ENCODE measurements at regions not wholly inside any gene's neighbourhood (a gene's known extent, or its start where the extent isn't known, plus 50 kb on each side); places are given as distances from the start of the nearest gene placed in this dataset.

DNA sequence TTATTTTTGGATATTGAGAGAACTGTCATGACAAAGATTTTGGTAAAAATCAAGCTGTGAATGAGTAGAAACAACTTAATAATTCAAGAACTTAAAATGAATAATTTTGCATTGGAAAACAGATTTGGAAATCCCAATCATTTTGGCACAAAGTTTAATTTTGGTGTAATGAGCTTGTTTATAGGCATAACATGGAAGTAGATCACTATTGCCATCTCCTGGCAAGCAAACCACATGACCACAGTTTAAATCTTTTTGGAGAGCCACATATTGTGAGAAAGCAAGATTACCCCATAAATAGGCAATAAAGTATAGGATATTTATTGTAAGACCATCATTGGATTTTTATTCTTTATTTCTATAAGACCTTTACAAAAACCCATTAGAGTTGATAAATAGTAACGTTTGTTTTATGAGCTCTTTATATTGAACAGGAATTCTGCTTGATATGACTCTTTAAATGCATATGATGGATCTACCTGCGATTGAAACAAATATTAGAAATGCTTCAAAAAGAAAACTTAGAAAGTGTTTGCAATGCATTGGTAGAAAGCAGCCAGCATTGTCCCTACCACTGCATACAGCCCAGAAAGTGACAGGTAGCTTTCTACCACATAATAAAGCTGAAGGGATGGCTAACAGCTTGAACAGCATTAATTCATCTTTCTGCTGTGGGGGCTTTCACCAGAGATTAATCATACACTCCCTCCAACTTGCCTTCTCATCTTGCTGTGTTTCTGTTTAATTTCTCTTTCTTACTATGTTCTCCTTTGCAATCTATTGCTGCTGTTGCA, 766.8 kb downstream of the TBL1XR1 start:
- Histone ChIP-seq H3K4me3 (replicated peaks; ENCODE audit: insufficient read depth, low read length) (no peak overlapping the region), H3K27me3 (ENCODE audit: insufficient read depth, poor library complexity, severe bottlenecking) (no peaks in the 10 kb centered on the region), H3K27ac (replicated peaks) (no peak overlapping the region)
- peak in 1 of 2 experiments; percentile 8 for DNase-seq (ENCODE audit: low read depth in 1 of 2, low spot score in 1 of 2)
- TF ChIP-seq, protein P1, sequence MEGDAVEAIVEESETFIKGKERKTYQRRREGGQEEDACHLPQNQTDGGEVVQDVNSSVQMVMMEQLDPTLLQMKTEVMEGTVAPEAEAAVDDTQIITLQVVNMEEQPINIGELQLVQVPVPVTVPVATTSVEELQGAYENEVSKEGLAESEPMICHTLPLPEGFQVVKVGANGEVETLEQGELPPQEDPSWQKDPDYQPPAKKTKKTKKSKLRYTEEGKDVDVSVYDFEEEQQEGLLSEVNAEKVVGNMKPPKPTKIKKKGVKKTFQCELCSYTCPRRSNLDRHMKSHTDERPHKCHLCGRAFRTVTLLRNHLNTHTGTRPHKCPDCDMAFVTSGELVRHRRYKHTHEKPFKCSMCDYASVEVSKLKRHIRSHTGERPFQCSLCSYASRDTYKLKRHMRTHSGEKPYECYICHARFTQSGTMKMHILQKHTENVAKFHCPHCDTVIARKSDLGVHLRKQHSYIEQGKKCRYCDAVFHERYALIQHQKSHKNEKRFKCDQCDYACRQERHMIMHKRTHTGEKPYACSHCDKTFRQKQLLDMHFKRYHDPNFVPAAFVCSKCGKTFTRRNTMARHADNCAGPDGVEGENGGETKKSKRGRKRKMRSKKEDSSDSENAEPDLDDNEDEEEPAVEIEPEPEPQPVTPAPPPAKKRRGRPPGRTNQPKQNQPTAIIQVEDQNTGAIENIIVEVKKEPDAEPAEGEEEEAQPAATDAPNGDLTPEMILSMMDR (IDR thresholded peaks at IDR 0.05; ENCODE audit: insufficient read depth, low read length): peak; percentile 28
- TF ChIP-seq POLR2AphosphoS5 (IDR thresholded peaks at IDR 0.05; ENCODE audit: low read depth): no peak

- no peak for DNase-seq (ENCODE audit: low read depth in 1 of 2, low spot score in 1 of 2)
- H3K4me3 ChIP-seq (replicated peaks; ENCODE audit: insufficient read depth, low read length): no peak overlapping the region
- H3K27ac ChIP-seq (replicated peaks): no peak overlapping the region
- no peak for TF ChIP-seq POLR2AphosphoS5 (IDR thresholded peaks at IDR 0.05; ENCODE audit: low read depth)
- no peak for TF ChIP-seq REST (IDR thresholded peaks at IDR 0.05; ENCODE audit: insufficient replicate concordance, low read depth)
- no peak for TF ChIP-seq GABPA (IDR thresholded peaks at IDR 0.05; ENCODE audit: low read depth)
- TF ChIP-seq, protein P1 (IDR thresholded peaks at IDR 0.05; ENCODE audit: insufficient read depth, low read length): no peak
- TF ChIP-seq SPI1 (IDR thresholded peaks at IDR 0.05; ENCODE audit: borderline replicate concordance, low read depth): no peak
- no peaks in the 10 kb centered on the region for H3K27me3 ChIP-seq (ENCODE audit: insufficient read depth, poor library complexity, severe bottlenecking)
Measured at GRCh38 chr3:176428552-176428951, 768.7 kb downstream of the TBL1XR1 start.

DNA sequence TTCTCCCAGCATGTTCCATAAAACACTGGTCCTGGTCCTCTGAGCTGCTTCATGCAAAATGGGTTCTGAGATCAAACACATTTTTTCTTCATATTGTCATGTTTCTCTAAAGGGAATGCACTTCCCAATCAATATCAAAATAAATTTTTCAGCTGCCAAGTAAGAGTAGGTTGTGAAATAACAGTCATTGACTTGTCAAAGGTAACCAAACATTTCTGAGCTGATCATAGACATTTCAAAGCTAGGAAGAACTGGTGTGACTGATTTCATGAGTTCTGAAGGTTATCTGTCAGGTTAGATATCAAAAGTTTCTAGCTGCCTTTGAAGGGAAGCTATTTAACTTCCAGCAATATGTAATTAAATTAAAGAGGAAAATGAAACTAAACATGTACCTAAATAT, 770.9 kb downstream of the TBL1XR1 start:
- no peak for DNase-seq (ENCODE audit: low read depth in 1 of 2, low spot score in 1 of 2)
- no peaks in the 10 kb centered on the region for H3K27me3 ChIP-seq (ENCODE audit: insufficient read depth, poor library complexity, severe bottlenecking)
- TF ChIP-seq REST (IDR thresholded peaks at IDR 0.05; ENCODE audit: insufficient replicate concordance, low read depth): no peak
- no peak for TF ChIP-seq POLR2AphosphoS5 (IDR thresholded peaks at IDR 0.05; ENCODE audit: low read depth)
- TF ChIP-seq, protein P1 (IDR thresholded peaks at IDR 0.05; ENCODE audit: insufficient read depth, low read length): no peak
- TF ChIP-seq GABPA (IDR thresholded peaks at IDR 0.05; ENCODE audit: low read depth): no peak
- no peak for TF ChIP-seq SPI1 (IDR thresholded peaks at IDR 0.05; ENCODE audit: borderline replicate concordance, low read depth)
- H3K4me3 ChIP-seq (replicated peaks; ENCODE audit: insufficient read depth, low read length): no peak overlapping the region
- no peak overlapping the region for H3K27ac ChIP-seq (replicated peaks)

DNA sequence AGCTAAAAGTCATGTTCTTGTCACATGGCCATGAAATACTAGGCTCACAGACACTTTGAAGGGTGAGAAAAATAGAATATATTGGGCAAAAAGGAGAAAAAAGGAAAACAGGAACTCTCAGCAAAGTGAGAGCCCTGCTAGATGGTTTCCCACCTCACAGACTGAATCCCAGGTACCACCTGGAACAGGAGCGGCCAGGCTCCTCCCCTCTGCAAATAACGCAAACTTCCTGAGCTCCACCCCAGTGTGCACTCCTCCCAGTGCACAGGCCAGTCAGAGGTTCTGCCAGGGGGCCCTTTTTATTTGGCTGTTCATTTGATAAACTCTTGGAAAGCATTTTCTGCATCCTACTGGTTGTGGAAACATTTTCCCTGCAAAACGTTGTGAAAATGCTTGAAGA, 780.4 kb downstream of the TBL1XR1 start:
- Histone ChIP-seq H3K27me3 (ENCODE audit: insufficient read depth, poor library complexity, severe bottlenecking) (no peaks in the 10 kb centered on the region), H3K27ac (replicated peaks) (no peak overlapping the region), H3K4me3 (replicated peaks; ENCODE audit: insufficient read depth, low read length) (no peak overlapping the region)
- DNase-seq (ENCODE audit: low read depth in 1 of 2, low spot score in 1 of 2): no peak
- TF ChIP-seq, protein P1 (IDR thresholded peaks at IDR 0.05; ENCODE audit: insufficient read depth, low read length): no peak
- TF ChIP-seq GABPA (IDR thresholded peaks at IDR 0.05; ENCODE audit: low read depth) (no peak), SPI1 (IDR thresholded peaks at IDR 0.05; ENCODE audit: borderline replicate concordance, low read depth) (no peak), REST (IDR thresholded peaks at IDR 0.05; ENCODE audit: insufficient replicate concordance, low read depth) (no peak), POLR2AphosphoS5 (IDR thresholded peaks at IDR 0.05; ENCODE audit: low read depth) (no peak)
